ENCODE measurements at regions not wholly inside any gene's neighbourhood (a gene's known extent, or its start where the extent isn't known, plus 50 kb on each side); places are given as distances from the start of the nearest gene placed in this dataset.

DNA sequence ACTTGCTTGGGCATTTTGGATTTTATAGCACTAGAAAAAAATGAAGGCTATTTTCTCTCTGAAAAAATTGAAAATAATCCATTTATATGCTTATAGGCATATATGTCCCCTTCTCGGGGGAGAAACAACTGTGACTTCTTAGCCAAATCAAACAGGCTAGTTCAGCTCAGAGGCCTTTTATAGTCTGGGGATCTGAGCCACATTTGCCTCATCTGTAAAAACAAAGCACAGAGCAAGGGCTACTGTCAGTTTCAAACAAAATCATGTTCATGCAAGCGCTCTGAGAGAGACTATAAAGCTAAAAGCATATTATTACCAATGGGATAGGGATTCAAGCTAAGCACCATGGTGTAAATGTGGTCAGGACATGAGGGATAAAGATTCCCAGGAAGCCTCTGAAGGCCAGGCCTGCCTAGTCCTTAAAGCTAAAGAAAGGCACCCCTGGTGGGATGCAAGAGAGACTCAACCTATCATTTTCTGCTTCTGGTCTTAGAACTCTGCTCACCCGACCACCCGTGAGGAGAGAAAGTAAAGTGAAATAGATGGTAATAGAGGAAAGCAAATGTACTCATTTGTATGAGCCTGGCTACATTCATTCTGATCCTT is 51.0 kb upstream of the IL12A start:
- H3K27me3 ChIP-seq (ENCODE audit: control insufficient read depth in 2 of 2, insufficient read depth in 1 of 2, low read length in 1 of 2) = no peaks in the 10 kb centered on the region
- DNase-seq (ENCODE audit: low read depth in 6 of 9, low spot score in 9 of 9) = no peak
- H3K36me3 ChIP-seq (ENCODE audit: control insufficient read depth in 2 of 2, insufficient read depth in 2 of 2, low read length in 1 of 2) = no peaks in the 10 kb centered on the region
- no peaks in the 10 kb centered on the region for H3K4me1 ChIP-seq (ENCODE audit: control insufficient read depth in 2 of 2, insufficient read depth in 2 of 2, low read length in 2 of 2)
- no peak overlapping the region for H3K4me3 ChIP-seq (ENCODE audit: low read length in 2 of 2)
- no peak overlapping the region for H3K27ac ChIP-seq (ENCODE audit: low read depth in 1 of 2, low read length in 1 of 2)
- 97% methylated on average over 4 of the region's 4 CpGs for WGBS
- peaks cover 0 to 8% of the 10 kb centered on the region in 2 donors for H3K9me3 ChIP-seq (ENCODE audit: control insufficient read depth in 2 of 2, insufficient read depth in 1 of 2, low read length in 1 of 2)

- Histone ChIP-seq H3K27me3 (ENCODE audit: control insufficient read depth in 2 of 2, insufficient read depth in 1 of 2, low read length in 1 of 2) (no peaks in the 10 kb centered on the region), H3K4me3 (ENCODE audit: low read length in 2 of 2) (no peak overlapping the region), H3K36me3 (ENCODE audit: control insufficient read depth in 2 of 2, insufficient read depth in 2 of 2, low read length in 1 of 2) (no peaks in the 10 kb centered on the region), H3K27ac (ENCODE audit: low read depth in 1 of 2, low read length in 1 of 2) (no peak overlapping the region), H3K4me1 (ENCODE audit: control insufficient read depth in 2 of 2, insufficient read depth in 2 of 2, low read length in 2 of 2) (no peaks in the 10 kb centered on the region), H3K9me3 (ENCODE audit: control insufficient read depth in 2 of 2, insufficient read depth in 1 of 2, low read length in 1 of 2) (peaks cover 0 to 7% of the 10 kb centered on the region in 2 donors)
- no peak for DNase-seq (ENCODE audit: low read depth in 6 of 9, low spot score in 9 of 9)
- 95% methylated on average over 2 of the region's 2 CpGs for WGBS
These were observed 49.9 kb upstream of the IL12A start for GRCh38 chr3:159938714-159939113.

Measured in thymus (tissue), 11 donors.